CD14-positive monocyte (primary cell): ENCODE measurements at regions not wholly inside any gene's neighbourhood (a gene's known extent, or its start where the extent isn't known, plus 50 kb on each side); places are given as distances from the start of the nearest gene placed in this dataset.

Source experiments
- DNase-seq, 3 donors: peaks; one replicate each; pipeline ENCODE4 v3.0.0-alpha.2; 2011 to 2022
- H2AFZ ChIP-seq: 2 replicates; pipeline ENCODE4 v1.6.0; 2012; ENCODE audit warnings: mild to moderate bottlenecking, low read depth, low read length, inconsistent platforms; ENCODE audit not compliant: insufficient read depth, poor library complexity, severe bottlenecking
- H3K27ac ChIP-seq, 2 donors: 1 replicate in 1 of 2; 2 replicates in 1 of 2; pipeline ENCODE4 v1.5.1; 2012 to 2013; ENCODE audit warnings: low read length in 2 of 2, control low read depth in 1 of 2, inconsistent platforms in 1 of 2, low read depth in 1 of 2, mild to moderate bottlenecking in 1 of 2
- H3K27me3 ChIP-seq, 2 donors: one replicate each; pipeline versions ENCODE4 v1.6.0 to v1.6.1; 2011 to 2013; ENCODE audit warnings: low read length in 2 of 2; ENCODE audit not compliant: control insufficient read depth in 2 of 2, insufficient read depth in 2 of 2
- H3K36me3 ChIP-seq, 2 donors: replicated peaks in 1 of 2; 1 replicate in 1 of 2; 2 replicates in 1 of 2; pipeline versions ENCODE4 v1.5.1 to v1.6.1; 2012 to 2013; ENCODE audit warnings: low read length in 2 of 2, control low read depth in 1 of 2, inconsistent platforms in 1 of 2, mild to moderate bottlenecking in 1 of 2; ENCODE audit not compliant: insufficient read depth in 2 of 2, control insufficient read depth in 1 of 2
- H3K4me1 ChIP-seq, 2 donors: 1 replicate in 1 of 2; 2 replicates in 1 of 2; pipeline versions ENCODE4 v1.5.1 to v1.6.1; 2012 to 2013; ENCODE audit warnings: low read length in 2 of 2, control low read depth in 1 of 2, inconsistent platforms in 1 of 2, mild to moderate bottlenecking in 1 of 2, moderate library complexity in 1 of 2; ENCODE audit not compliant: insufficient read depth in 2 of 2, control insufficient read depth in 1 of 2
- H3K4me2 ChIP-seq: replicated peaks from 2 replicates; pipeline ENCODE3; 2012; ENCODE audit warnings: low read length, moderate library complexity, mild to moderate bottlenecking; ENCODE audit not compliant: poor library complexity, severe bottlenecking; ENCODE audit errors: extremely low read depth
- H3K4me3 ChIP-seq, 3 experiments: fragments of 200-600 bp in 1 of 3; sonication (generic) in 1 of 3; replicated peaks in 1 of 3; 1 replicate in 2 of 3; 2 replicates in 1 of 3; pipeline ENCODE4 v1.5.1; 2011 to 2013; ENCODE audit warnings: low read length in 3 of 3, mild to moderate bottlenecking in 3 of 3, control low read depth in 2 of 3, low read depth in 2 of 3, inconsistent platforms in 1 of 3, moderate library complexity in 1 of 3
- H3K79me2 ChIP-seq: 2 replicates; pipeline ENCODE4 v1.6.0; 2012; ENCODE audit warnings: mild to moderate bottlenecking, control low read depth, inconsistent platforms, low read length, moderate library complexity; ENCODE audit not compliant: insufficient read depth
- H3K9ac ChIP-seq: 2 replicates; pipeline ENCODE4 v1.6.0; 2017; ENCODE audit warnings: low read length, mild to moderate bottlenecking; ENCODE audit not compliant: insufficient read depth, poor library complexity, severe bottlenecking
- H3K9me3 ChIP-seq, 2 donors: replicated peaks in 1 of 2; 1 replicate in 1 of 2; 2 replicates in 1 of 2; pipeline versions ENCODE4 v1.5.1 to v1.6.1; 2012 to 2013; ENCODE audit warnings: low read length in 2 of 2, control low read depth in 1 of 2; ENCODE audit not compliant: control insufficient read depth in 1 of 2, insufficient read depth in 1 of 2
- H4K20me1 ChIP-seq: 2 replicates; pipeline ENCODE4 v1.6.0; 2012; ENCODE audit warnings: mild to moderate bottlenecking, low read length, control low read depth, moderate library complexity; ENCODE audit not compliant: insufficient read depth
- H3K27ac Mint-ChIP-seq, 7 donors: one replicate each; pipeline ENCODE4 v1.8.0; 2020; ENCODE audit warnings: mild to moderate bottlenecking in 7 of 7, mixed read lengths in 7 of 7, moderate library complexity in 6 of 7, inconsistent platforms in 2 of 7
- H3K27me3 Mint-ChIP-seq, 3 donors: one replicate each; pipeline ENCODE4 v1.8.0; 2021 to 2022; ENCODE audit warnings: low read depth in 3 of 3, mild to moderate bottlenecking in 3 of 3, mixed read lengths in 3 of 3, moderate library complexity in 3 of 3, inconsistent platforms in 1 of 3
- H3K36me3 Mint-ChIP-seq, 2 donors: one replicate each; pipeline ENCODE4 v1.8.0; 2020; ENCODE audit warnings: mixed read lengths in 2 of 2, inconsistent platforms in 1 of 2, mild to moderate bottlenecking in 1 of 2
- H3K4me1 Mint-ChIP-seq: one replicate; pipeline ENCODE4 v1.8.0; 2020; ENCODE audit warnings: mild to moderate bottlenecking, mixed read lengths
- H3K4me3 Mint-ChIP-seq, 2 donors: one replicate each; pipeline ENCODE4 v1.8.0; 2020; ENCODE audit warnings: mild to moderate bottlenecking in 2 of 2, mixed read lengths in 2 of 2, moderate library complexity in 1 of 2
- H3K9me3 Mint-ChIP-seq, 7 donors: one replicate each; pipeline ENCODE4 v1.8.0; 2020 to 2022; ENCODE audit warnings: mixed read lengths in 7 of 7, mild to moderate bottlenecking in 6 of 7, moderate library complexity in 6 of 7, inconsistent platforms in 2 of 7
- WGBS: methylation state at CpG from one replicate; pipeline ENCODE4 v1.1.5; 2013; ENCODE audit warnings: missing lambda C conversion rate; ENCODE audit not compliant: insufficient coverage; 5-methylcytosine and 5-hydroxymethylcytosine counted together
- intact Hi-C, 2 donors: fragments of 100-400 bp; cut with micrococcal nuclease; formaldehyde crosslinking; loops; one replicate each; pipeline versions ENCODE4 v1.15.0 to v1.15.1; 2023
- TF ChIP-seq, protein P1 (sequence below): fragments of 200-600 bp; IDR thresholded peaks from one replicate; pipeline ENCODE4 v1.8.0; 2022; ENCODE audit warnings: antibody characterized with exemption, mild to moderate bottlenecking

DNA sequence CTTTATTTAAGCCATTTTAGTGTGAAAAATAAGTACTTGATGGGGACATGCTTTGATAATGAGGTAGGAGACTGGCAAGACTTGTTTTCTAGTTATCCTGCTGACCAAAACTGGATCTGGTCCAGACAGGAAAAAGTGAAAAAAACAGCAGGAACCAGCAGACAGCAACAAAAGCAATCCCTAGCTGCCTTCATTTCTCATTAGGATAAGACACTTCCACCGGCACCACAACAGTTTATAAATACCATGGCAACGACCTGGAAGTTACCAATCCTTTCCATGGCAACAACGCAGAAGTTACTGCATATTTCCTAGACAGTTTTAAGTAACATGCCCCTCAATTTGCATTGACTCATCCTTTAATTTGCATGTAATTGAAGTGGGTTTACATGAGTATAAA is 993.8 kb upstream of the NCAM2 start:
- H2AFZ ChIP-seq, result no peak overlapping the region
- TF ChIP-seq, protein P1, sequence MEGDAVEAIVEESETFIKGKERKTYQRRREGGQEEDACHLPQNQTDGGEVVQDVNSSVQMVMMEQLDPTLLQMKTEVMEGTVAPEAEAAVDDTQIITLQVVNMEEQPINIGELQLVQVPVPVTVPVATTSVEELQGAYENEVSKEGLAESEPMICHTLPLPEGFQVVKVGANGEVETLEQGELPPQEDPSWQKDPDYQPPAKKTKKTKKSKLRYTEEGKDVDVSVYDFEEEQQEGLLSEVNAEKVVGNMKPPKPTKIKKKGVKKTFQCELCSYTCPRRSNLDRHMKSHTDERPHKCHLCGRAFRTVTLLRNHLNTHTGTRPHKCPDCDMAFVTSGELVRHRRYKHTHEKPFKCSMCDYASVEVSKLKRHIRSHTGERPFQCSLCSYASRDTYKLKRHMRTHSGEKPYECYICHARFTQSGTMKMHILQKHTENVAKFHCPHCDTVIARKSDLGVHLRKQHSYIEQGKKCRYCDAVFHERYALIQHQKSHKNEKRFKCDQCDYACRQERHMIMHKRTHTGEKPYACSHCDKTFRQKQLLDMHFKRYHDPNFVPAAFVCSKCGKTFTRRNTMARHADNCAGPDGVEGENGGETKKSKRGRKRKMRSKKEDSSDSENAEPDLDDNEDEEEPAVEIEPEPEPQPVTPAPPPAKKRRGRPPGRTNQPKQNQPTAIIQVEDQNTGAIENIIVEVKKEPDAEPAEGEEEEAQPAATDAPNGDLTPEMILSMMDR, result no peak
- H3K4me3 Mint-ChIP-seq, result no peak overlapping the region

GRCh38 chr21:20010691-20011200 is 987.5 kb upstream of the NCAM2 start:
- no CpG with 5 or more reads among the region's 4 CpGs for WGBS
- no peaks in the 10 kb centered on the region for H3K4me1 ChIP-seq
- Mint-ChIP-seq H3K4me3 (no peak overlapping the region), H3K4me1 (no peaks in the 10 kb centered on the region), H3K27me3 (no peaks in the 10 kb centered on the region), H3K36me3 (no peaks in the 10 kb centered on the region), H3K27ac (no peak overlapping the region), H3K9me3 (peaks cover 0 to 6% (median 2%) of the 10 kb centered on the region in 7 donors)
- H3K4me2 ChIP-seq, result no peak overlapping the region
- no peak overlapping the region for H2AFZ ChIP-seq
- no peak for DNase-seq
- no peaks in the 10 kb centered on the region for H3K36me3 ChIP-seq
- H3K4me3 ChIP-seq, result no peak overlapping the region
- no peaks in the 10 kb centered on the region for H3K9me3 ChIP-seq
- H3K9ac ChIP-seq, result no peak overlapping the region
- H3K27ac ChIP-seq, result no peak overlapping the region
- H3K27me3 ChIP-seq, result no peaks in the 10 kb centered on the region
- TF ChIP-seq, protein P1, result no peak
- H4K20me1 ChIP-seq, result no peaks in the 10 kb centered on the region
- H3K79me2 ChIP-seq, result no peaks in the 10 kb centered on the region
- intact Hi-C loops, result no loop called here

More for the DNA sequence above, 993.8 kb upstream of the NCAM2 start:
- H3K27me3 ChIP-seq, result no peaks in the 10 kb centered on the region
- Mint-ChIP-seq H3K27ac (no peak overlapping the region), H3K27me3 (no peaks in the 10 kb centered on the region), H3K36me3 (no peaks in the 10 kb centered on the region), H3K9me3 (peaks cover 2 to 12% (median 3%) of the 10 kb centered on the region in 7 donors), H3K4me1 (peaks cover 7% of the 10 kb centered on the region)
- no peak for DNase-seq
- intact Hi-C loops, result no loop called here
- WGBS, result 100% methylated on average over 1 of the region's 3 CpGs
- H4K20me1 ChIP-seq, result no peaks in the 10 kb centered on the region
- H3K4me3 ChIP-seq, result no peak overlapping the region
- peaks cover 3 to 4% of the 10 kb centered on the region in 2 donors for H3K4me1 ChIP-seq
- no peak overlapping the region for H3K9ac ChIP-seq
- no peak overlapping the region for H3K4me2 ChIP-seq
- H3K79me2 ChIP-seq, result no peaks in the 10 kb centered on the region
- peaks cover 7 to 9% of the 10 kb centered on the region in 2 donors for H3K9me3 ChIP-seq
- no peak overlapping the region for H3K27ac ChIP-seq
- H3K36me3 ChIP-seq, result no peaks in the 10 kb centered on the region
